Dendritic cell treated with granulocyte-macrophage colony-stimulating factor and Interleukin-4, amounts not matched to agents 40 ng/mL and 50 ng/mL, for 4 days (primary cell): ENCODE measurements at regions not wholly inside any gene's neighbourhood (a gene's known extent, or its start where the extent isn't known, plus 50 kb on each side); places are given as distances from the start of the nearest gene placed in this dataset.

Source experiments
- H3K27ac Mint-ChIP-seq: one replicate; pipeline ENCODE4 v1.8.0; 2022; ENCODE audit warnings: mild to moderate bottlenecking, mixed read lengths
- H3K27me3 Mint-ChIP-seq: one replicate; pipeline ENCODE4 v1.8.0; 2022; ENCODE audit warnings: mild to moderate bottlenecking, mixed read lengths
- H3K36me3 Mint-ChIP-seq: one replicate; pipeline ENCODE4 v1.8.0; 2022; ENCODE audit warnings: low read depth, mixed read lengths
- H3K4me1 Mint-ChIP-seq: one replicate; pipeline ENCODE4 v1.8.0; 2022; ENCODE audit warnings: low read depth, mixed read lengths
- H3K4me3 Mint-ChIP-seq: one replicate; pipeline ENCODE4 v1.8.0; 2022; ENCODE audit warnings: mild to moderate bottlenecking, moderate library complexity, mixed read lengths
- H3K9me3 Mint-ChIP-seq: one replicate; pipeline ENCODE4 v1.8.0; 2022; ENCODE audit warnings: mixed read lengths
- intact Hi-C: fragments of 100-400 bp; cut with micrococcal nuclease; formaldehyde crosslinking; loops from one replicate; pipeline ENCODE4 v1.15.0; 2022

DNA sequence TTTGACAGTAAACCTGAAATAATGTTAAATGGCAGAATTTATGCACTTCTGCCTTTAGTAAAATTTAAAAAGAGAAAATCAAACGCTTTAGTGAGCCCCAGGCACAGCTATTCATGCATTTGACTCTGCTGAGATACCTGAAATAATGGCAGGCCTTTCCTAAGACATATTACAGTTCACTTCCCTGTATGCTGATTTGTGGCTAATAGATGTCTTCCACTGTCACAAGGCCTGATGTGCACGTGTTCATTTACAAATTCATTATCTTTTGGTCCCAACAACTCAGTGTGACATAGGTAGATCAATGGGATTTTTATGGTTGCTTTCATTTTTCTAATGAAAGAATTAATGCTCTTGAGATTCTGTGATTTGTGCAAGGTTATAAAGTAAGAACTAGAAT, 449.7 kb upstream of the RGS17 start:
- Mint-ChIP-seq H3K27me3 (no peaks in the 10 kb centered on the region), H3K9me3 (peaks cover 21% of the 10 kb centered on the region), H3K4me1 (no peaks in the 10 kb centered on the region), H3K4me3 (no peak overlapping the region), H3K27ac (no peak overlapping the region), H3K36me3 (no peaks in the 10 kb centered on the region)
- intact Hi-C loops = no loop called here

DNA sequence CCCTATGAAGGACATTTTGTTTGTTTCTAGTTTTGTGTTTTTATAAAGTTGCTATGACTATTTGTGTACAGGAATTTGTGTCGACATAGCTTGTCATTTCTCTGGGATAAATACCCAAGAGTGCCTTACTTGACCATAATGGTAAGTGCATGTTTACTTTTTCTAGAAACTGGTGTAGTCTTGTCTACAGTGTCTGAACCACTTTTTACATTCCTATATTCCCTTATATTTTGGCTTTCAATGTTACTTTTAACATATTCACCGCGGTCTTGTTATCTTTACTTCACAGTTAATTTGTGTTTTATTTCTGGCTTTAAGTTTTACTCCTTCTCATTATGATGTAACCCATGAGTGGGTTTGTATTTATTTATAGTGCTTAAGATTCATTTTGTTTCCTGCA, 444.4 kb upstream of the RGS17 start:
- intact Hi-C loops = no loop called here
- Mint-ChIP-seq H3K36me3 (no peaks in the 10 kb centered on the region), H3K4me1 (no peaks in the 10 kb centered on the region), H3K9me3 (peaks cover 21% of the 10 kb centered on the region), H3K27me3 (no peaks in the 10 kb centered on the region), H3K27ac (no peak overlapping the region), H3K4me3 (no peak overlapping the region)

DNA sequence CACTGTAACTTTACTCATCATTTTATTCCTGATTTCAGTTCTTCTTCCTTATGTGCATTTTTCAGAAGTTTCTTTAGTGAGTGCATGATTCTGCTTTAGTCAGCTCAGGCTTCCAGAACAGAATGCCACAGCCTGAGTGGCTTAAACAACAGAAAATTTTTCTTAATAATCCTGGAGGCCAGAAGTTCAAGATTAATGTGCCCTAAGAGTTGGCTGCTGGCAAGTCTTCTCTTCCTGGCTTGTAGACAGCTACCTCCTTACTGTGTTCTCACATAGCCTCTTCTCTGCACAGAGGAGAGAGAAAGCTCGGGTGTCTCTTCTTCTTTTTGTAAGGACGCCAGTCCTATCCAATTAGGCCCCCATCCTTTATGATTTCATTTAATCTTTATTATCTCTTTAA, 443.1 kb upstream of the RGS17 start:
- H3K36me3 Mint-ChIP-seq = no peaks in the 10 kb centered on the region
- no peak overlapping the region for H3K4me3 Mint-ChIP-seq
- no peaks in the 10 kb centered on the region for H3K27me3 Mint-ChIP-seq
- H3K9me3 Mint-ChIP-seq = peaks cover 13% of the 10 kb centered on the region
- H3K4me1 Mint-ChIP-seq = no peaks in the 10 kb centered on the region
- H3K27ac Mint-ChIP-seq = no peak overlapping the region
- intact Hi-C loops = no loop called here

DNA sequence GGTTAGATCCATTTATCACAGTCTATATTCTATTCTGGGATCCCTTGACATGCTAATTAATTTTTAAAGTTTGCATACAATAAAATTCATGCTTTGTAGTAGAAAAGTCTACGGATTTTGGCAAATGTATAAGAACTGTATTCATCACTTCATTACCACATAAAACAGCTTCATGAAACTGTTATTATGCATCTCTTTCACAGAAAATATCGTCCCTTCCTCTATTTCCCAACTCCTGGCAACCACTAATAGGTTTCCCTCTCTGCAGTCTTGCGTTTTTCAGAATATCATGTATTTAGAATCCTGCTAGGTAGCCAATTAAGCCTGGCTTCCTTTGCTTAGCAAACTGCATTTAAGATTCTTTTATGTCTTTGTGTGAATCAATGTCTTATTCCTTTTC, 441.3 kb upstream of the RGS17 start:
- intact Hi-C loops = no loop called here
- H3K4me1 Mint-ChIP-seq = no peaks in the 10 kb centered on the region
- H3K4me3 Mint-ChIP-seq = no peak overlapping the region
- no peaks in the 10 kb centered on the region for H3K36me3 Mint-ChIP-seq
- no peak overlapping the region for H3K27ac Mint-ChIP-seq
- H3K27me3 Mint-ChIP-seq = no peaks in the 10 kb centered on the region
- H3K9me3 Mint-ChIP-seq = no peaks in the 10 kb centered on the region

DNA sequence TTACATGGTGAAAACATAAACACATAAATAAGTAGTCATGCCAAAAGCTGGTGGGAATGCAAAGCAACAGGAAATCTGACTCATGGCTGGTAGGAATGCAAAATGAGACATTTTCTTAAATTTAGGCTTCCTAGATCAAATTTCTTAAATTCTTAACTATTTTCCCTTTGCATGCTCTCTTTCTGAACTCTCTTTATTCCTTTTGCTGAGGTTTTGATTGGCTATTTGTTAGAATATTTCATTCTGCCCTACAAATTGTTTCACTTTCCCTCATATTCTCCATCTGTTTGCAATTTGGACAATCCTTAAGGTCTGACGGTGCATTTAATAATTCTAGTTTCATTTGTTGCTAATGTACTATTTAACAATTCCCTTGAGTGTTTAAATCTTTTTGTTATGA, 437.5 kb upstream of the RGS17 start:
- Mint-ChIP-seq H3K4me3 (no peak overlapping the region), H3K36me3 (no peaks in the 10 kb centered on the region), H3K4me1 (no peaks in the 10 kb centered on the region), H3K27me3 (no peaks in the 10 kb centered on the region), H3K9me3 (no peaks in the 10 kb centered on the region), H3K27ac (no peak overlapping the region)
- intact Hi-C loops = no loop called here

DNA sequence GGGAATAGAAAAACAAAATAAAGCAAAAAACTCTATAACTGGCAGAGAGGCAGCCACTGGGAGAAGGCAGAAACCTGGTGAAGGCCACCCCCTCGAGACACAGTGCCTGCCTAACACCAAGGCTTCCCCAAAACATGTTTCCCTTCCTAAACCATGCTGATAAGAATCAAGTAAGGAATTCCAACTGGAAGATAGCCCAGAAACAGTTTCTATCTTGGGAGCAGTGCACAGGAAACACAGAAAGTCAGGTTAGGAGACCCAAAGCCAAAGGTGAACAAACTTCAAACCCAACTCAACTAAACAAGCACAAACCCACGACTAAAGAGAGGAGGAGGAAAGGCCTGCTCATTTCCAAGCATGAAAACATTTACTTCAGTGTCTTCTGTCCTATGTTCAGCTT, 433.7 kb upstream of the RGS17 start:
- Mint-ChIP-seq H3K27ac (no peak overlapping the region), H3K4me3 (no peak overlapping the region), H3K27me3 (no peaks in the 10 kb centered on the region), H3K4me1 (no peaks in the 10 kb centered on the region), H3K9me3 (no peaks in the 10 kb centered on the region), H3K36me3 (no peaks in the 10 kb centered on the region)
- intact Hi-C loops = no loop called here

DNA sequence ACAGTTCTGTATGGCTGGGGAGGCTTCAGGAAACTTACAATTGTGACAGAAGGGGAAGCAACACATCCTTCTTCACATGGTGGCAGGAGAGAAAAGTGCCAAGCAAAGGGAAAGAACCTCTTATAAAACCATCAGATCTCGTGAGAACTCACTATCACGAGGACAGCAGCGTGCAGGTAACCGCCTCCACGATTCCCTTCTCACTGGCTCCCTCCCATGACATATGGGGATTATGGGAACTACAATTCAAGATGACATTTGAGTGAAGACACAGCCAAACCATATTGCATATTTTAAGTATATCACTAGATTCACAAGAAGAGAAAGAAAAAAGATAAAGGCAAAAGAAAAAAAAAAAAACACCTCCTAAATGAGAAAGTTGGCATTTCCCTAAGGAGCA, 431.9 kb upstream of the RGS17 start:
- Mint-ChIP-seq H3K27me3 (no peaks in the 10 kb centered on the region), H3K9me3 (no peaks in the 10 kb centered on the region), H3K36me3 (no peaks in the 10 kb centered on the region), H3K4me3 (no peak overlapping the region), H3K27ac (no peak overlapping the region), H3K4me1 (no peaks in the 10 kb centered on the region)
- intact Hi-C loops = no loop called here

DNA sequence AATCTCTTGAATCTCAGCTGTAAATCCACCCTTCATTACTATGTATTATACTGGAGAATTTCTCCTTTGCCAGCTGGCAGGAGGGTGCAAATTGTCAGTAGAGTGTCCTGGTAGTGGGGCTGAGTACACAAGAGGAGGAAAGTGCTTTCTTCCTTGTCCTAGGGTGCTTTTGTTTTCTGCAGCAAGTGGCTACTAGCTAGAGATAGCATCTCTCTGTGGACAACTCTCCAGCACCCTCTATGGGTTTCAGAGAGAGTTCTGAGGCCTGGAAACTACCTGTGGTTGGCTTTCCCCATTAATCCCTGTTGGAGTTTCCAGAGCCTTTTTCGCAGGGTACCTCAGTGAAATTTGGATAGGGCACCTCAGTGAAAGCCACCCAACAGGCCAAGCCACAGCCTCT, 422.5 kb upstream of the RGS17 start:
- no peak overlapping the region for H3K27ac Mint-ChIP-seq
- no peak overlapping the region for H3K4me3 Mint-ChIP-seq
- no peaks in the 10 kb centered on the region for H3K4me1 Mint-ChIP-seq
- no peaks in the 10 kb centered on the region for H3K27me3 Mint-ChIP-seq
- no peaks in the 10 kb centered on the region for H3K36me3 Mint-ChIP-seq
- intact Hi-C loops = no loop called here
- H3K9me3 Mint-ChIP-seq = peaks cover 9% of the 10 kb centered on the region

DNA sequence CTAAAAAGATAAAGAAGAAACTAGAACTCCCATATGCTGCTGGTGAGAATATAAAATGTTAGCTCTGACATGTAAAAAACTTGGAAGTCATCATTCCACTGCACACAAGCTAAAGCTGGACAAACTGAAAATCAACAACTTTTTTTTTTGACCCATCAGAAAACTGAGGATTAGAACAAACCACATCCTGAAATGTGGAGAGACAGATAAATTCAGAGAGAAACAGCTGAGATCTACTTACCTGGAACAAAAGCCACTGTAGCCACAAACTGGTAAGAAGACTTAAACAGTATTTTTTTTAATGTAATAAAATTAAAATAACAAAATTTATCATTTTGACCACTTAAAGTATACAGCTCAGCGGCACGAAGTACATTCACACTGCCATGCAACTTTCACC, 408.5 kb upstream of the RGS17 start:
- Mint-ChIP-seq H3K4me1 (no peaks in the 10 kb centered on the region), H3K4me3 (no peak overlapping the region), H3K36me3 (no peaks in the 10 kb centered on the region), H3K9me3 (peaks cover 19% of the 10 kb centered on the region), H3K27ac (no peak overlapping the region), H3K27me3 (no peaks in the 10 kb centered on the region)
- intact Hi-C loops = no loop called here

DNA sequence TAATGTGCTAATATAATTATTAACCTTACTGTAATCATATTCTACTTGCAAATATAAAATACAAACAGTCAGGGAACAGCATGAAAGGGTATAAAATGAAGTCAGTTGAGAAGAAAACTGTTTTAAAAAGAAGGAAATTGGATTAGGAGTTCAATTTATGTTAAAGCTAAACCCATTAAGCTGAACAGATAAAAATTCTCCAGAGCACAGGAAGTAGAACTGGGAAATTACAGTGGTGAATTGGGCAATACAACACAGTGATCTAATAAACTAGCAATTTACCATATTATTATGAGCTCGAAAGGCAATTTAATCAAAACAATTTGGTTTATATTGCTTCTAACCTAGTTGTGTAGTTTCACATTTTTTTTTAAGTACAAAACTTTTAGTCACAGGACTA, 407.4 kb upstream of the RGS17 start:
- Mint-ChIP-seq H3K4me1 (no peaks in the 10 kb centered on the region), H3K4me3 (no peak overlapping the region), H3K27ac (no peak overlapping the region), H3K27me3 (no peaks in the 10 kb centered on the region), H3K9me3 (peaks cover 8% of the 10 kb centered on the region), H3K36me3 (no peaks in the 10 kb centered on the region)
- intact Hi-C loops = no loop called here

DNA sequence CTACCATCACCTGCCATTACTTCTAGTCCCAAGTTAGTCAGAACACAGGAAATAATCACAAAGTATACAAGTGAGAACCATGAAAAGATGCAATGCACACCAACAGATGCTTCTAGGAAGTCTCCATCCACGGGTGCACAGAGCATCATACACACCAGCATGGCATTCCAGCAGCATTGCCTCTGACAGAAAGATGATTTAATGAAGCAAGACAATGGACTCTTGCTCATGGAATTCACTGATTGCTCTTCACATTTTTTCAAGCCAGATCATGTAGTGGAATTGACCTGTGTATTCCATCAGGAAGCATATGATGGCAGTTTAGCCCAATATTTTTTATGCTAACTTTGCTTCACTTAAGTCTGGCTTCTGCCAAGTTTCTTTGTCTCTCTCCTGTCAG, 406.3 kb upstream of the RGS17 start:
- intact Hi-C loops = no loop called here
- Mint-ChIP-seq H3K27ac (no peak overlapping the region), H3K4me3 (no peak overlapping the region), H3K36me3 (no peaks in the 10 kb centered on the region), H3K27me3 (no peaks in the 10 kb centered on the region), H3K4me1 (no peaks in the 10 kb centered on the region), H3K9me3 (no peaks in the 10 kb centered on the region)

DNA sequence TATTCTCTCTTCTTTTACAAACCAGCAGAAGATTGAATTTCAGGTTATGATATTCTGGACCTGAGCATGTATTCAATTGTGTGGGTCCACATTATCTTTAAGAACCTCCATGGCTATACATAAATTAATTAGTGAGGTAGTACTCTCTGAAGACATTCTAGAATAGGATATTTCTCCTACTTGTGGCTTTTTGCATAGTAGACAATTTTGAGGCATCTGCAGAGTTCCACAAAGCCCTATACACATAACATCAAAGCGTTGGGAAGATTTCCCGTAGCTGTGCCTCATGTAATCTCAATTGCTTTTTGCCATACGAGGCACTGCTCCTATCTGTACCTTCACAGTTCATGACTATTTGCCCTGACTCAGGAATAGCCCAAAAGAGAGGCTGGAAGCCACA, 395.4 kb upstream of the RGS17 start:
- H3K36me3 Mint-ChIP-seq = no peaks in the 10 kb centered on the region
- H3K4me1 Mint-ChIP-seq = no peaks in the 10 kb centered on the region
- no peak overlapping the region for H3K27ac Mint-ChIP-seq
- no peak overlapping the region for H3K4me3 Mint-ChIP-seq
- no peaks in the 10 kb centered on the region for H3K27me3 Mint-ChIP-seq
- H3K9me3 Mint-ChIP-seq = peaks cover 37% of the 10 kb centered on the region
- intact Hi-C loops = no loop called here

DNA sequence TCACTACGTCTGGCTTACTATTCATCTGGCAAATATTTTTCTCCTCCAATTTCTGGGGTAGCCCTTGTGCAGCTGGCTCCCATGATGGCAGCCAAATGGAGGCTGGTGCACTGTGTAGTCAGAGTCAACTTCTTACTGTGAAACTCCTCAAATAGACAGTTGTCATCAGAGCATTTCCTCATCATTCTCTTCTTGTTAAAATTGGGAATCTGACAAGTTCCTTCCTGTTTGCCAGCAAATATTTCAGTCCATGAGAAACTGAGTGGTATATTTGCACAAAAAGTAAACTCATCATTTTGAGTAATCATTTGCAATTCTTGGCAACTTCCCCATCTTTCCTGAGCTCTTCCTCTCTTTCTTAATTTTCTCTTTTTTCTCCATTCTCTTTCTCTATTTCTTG, 394.9 kb upstream of the RGS17 start:
- H3K27ac Mint-ChIP-seq = no peak overlapping the region
- H3K4me3 Mint-ChIP-seq = no peak overlapping the region
- H3K36me3 Mint-ChIP-seq = no peaks in the 10 kb centered on the region
- no peaks in the 10 kb centered on the region for H3K27me3 Mint-ChIP-seq
- intact Hi-C loops = no loop called here
- H3K4me1 Mint-ChIP-seq = no peaks in the 10 kb centered on the region
- H3K9me3 Mint-ChIP-seq = peaks cover 37% of the 10 kb centered on the region

DNA sequence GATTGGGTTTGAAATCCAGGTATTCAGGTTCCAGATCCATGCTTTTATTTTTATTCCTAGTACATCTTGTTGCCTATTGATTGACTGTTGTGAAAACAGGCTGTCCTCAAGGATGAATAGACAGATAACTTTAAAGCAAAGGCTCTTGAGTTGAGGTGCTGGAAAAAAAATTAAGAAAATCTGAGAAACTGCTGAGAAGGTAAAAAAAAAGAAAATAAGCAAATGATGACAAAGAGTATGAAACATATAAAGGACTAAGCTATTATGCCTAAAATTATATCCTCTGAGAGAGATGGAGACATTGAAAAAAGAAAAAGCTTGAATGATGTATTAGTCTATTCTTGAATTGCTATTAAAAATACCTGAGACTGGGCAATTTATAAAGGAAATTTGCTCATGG, 392.3 kb upstream of the RGS17 start:
- Mint-ChIP-seq H3K4me1 (no peaks in the 10 kb centered on the region), H3K9me3 (peaks cover 53% of the 10 kb centered on the region), H3K27ac (no peak overlapping the region), H3K36me3 (no peaks in the 10 kb centered on the region), H3K4me3 (no peak overlapping the region), H3K27me3 (no peaks in the 10 kb centered on the region)
- intact Hi-C loops = no loop called here

DNA sequence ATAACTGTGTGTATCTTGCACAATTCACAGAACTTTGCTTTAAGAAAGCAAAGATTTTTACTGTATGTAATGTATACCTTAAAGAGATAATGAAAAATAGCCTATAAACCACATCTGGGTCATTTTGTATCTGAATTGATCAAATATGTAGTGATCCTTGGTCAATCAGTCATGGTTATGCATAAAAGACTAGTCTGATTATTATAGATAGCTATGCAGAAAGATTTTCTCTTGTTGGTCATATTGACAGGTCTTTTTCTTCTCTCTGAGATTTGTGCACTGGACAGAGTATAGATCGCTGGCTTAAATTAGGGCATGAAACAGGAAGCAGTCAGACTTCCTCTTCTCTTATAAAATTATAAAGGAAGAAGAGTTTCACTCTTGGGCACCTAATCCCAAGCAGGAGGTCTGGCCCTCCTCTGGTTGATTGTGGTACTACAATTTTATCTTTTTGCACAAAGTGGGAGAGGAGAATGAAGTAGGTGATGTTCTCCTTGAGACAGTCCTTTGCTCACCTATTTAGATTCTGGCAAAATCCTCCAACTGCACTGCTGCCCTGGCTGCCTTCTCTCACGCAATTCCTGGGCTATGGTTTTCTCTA, 380.9 kb upstream of the RGS17 start:
- no peaks in the 10 kb centered on the region for H3K9me3 Mint-ChIP-seq
- no peak overlapping the region for H3K4me3 Mint-ChIP-seq
- H3K27me3 Mint-ChIP-seq = no peaks in the 10 kb centered on the region
- H3K4me1 Mint-ChIP-seq = no peaks in the 10 kb centered on the region
- no peak overlapping the region for H3K27ac Mint-ChIP-seq
- intact Hi-C loops = loop anchor here (5.0 kb wide), 1 partner anchor 480 kb away; no protein-coding TSS in a partner anchor
- no peaks in the 10 kb centered on the region for H3K36me3 Mint-ChIP-seq
